NCI-H146 treated with DMSO at 0.1 percent for 48 hours (cell line): ENCODE measurements at regions not wholly inside any gene's neighbourhood (a gene's known extent, or its start where the extent isn't known, plus 50 kb on each side); places are given as distances from the start of the nearest gene placed in this dataset.

Source experiments
- DNase-seq: peaks from one replicate; lab custom pipeline; 2025; ENCODE audit not compliant: unreplicated experiment; lab: John Stamatoyannopoulos, UW

GRCh38 chr10:88059190-88059589 lies 195.8 kb downstream of the PTEN start:
- no peak for DNase-seq

GRCh38 chr10:88060762-88061161 lies 197.3 kb downstream of the PTEN start:
- DNase-seq = no peak

- DNase-seq = no peak
Observed at GRCh38 chr10:88062385-88062784, 199.0 kb downstream of the PTEN start.

- DNase-seq = no peak
Observed at GRCh38 chr10:88062798-88063472, 199.5 kb downstream of the PTEN start.

GRCh38 chr10:88063861-88064557 lies 200.6 kb downstream of the PTEN start:
- DNase-seq = no peak

GRCh38 chr10:88064608-88065382 lies 201.4 kb downstream of the PTEN start:
- no peak for DNase-seq

GRCh38 chr10:88065383-88066049 lies 202.1 kb downstream of the PTEN start:
- DNase-seq = no peak

GRCh38 chr10:88066319-88066718 lies 202.9 kb downstream of the PTEN start:
- DNase-seq = no peak

- DNase-seq = no peak
Observed at GRCh38 chr10:88066876-88067275, 203.5 kb downstream of the PTEN start.

GRCh38 chr10:88067737-88068136 lies 204.3 kb downstream of the PTEN start:
- DNase-seq = no peak

GRCh38 chr10:88069338-88069737 lies 205.9 kb downstream of the PTEN start:
- no peak for DNase-seq

- no peak for DNase-seq
Observed at GRCh38 chr10:88070080-88070880, 206.9 kb downstream of the PTEN start.

- DNase-seq = no peak
Observed at GRCh38 chr10:88071879-88072278, 208.5 kb downstream of the PTEN start.

GRCh38 chr10:88073682-88074081 lies 210.3 kb downstream of the PTEN start:
- no peak for DNase-seq

GRCh38 chr10:88074971-88075370 lies 211.5 kb downstream of the PTEN start:
- no peak for DNase-seq

- DNase-seq = no peak
Observed at GRCh38 chr10:88076027-88076880, 212.8 kb downstream of the PTEN start.

- DNase-seq = no peak
Observed at GRCh38 chr10:88077977-88078376, 214.6 kb downstream of the PTEN start.

GRCh38 chr10:88080213-88080612 lies 216.8 kb downstream of the PTEN start:
- DNase-seq = no peak

GRCh38 chr10:88081457-88082054 lies 218.1 kb downstream of the PTEN start:
- DNase-seq = no peak
